ENCODE measurements at regions not wholly inside any gene's neighbourhood (a gene's known extent, or its start where the extent isn't known, plus 50 kb on each side); places are given as distances from the start of the nearest gene placed in this dataset.

DNA sequence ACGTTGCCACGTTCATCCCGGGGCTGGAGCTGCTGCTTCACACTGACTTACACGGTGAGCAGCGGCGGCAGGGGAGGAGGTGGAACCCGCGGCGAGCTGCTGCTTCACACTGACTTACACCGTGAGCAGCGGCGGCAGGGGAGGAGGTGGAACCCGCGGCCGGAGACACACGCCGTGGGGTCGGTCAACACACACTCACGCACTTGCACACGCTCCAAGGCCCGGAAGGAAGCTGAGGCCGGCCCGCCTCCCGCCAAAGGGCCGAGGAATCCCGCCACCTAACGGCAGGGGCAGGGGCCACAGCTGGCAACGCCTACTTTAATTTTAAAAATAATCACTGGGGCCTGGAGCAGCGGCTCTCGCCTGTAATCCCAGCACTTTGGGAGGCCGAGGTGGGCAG is 94.4 kb upstream of the FOXC1 start:
- TF ChIP-seq, protein P1, sequence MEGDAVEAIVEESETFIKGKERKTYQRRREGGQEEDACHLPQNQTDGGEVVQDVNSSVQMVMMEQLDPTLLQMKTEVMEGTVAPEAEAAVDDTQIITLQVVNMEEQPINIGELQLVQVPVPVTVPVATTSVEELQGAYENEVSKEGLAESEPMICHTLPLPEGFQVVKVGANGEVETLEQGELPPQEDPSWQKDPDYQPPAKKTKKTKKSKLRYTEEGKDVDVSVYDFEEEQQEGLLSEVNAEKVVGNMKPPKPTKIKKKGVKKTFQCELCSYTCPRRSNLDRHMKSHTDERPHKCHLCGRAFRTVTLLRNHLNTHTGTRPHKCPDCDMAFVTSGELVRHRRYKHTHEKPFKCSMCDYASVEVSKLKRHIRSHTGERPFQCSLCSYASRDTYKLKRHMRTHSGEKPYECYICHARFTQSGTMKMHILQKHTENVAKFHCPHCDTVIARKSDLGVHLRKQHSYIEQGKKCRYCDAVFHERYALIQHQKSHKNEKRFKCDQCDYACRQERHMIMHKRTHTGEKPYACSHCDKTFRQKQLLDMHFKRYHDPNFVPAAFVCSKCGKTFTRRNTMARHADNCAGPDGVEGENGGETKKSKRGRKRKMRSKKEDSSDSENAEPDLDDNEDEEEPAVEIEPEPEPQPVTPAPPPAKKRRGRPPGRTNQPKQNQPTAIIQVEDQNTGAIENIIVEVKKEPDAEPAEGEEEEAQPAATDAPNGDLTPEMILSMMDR (conservative IDR thresholded peaks at IDR 0.05), result no peak
- peaks cover 32% of the 10 kb centered on the region for H3K4me1 Mint-ChIP-seq (ENCODE audit: unreplicated experiment)
- H3K36me3 Mint-ChIP-seq, result no peaks in the 10 kb centered on the region
- DNase-seq (ENCODE audit: extremely low spot score, unreplicated experiment), result no peak
- H3K27ac Mint-ChIP-seq, result no peak overlapping the region
- H3K4me3 Mint-ChIP-seq, result no peak overlapping the region
- H3K9me3 Mint-ChIP-seq, result no peaks in the 10 kb centered on the region
- no peaks in the 10 kb centered on the region for H3K27me3 Mint-ChIP-seq

DNA sequence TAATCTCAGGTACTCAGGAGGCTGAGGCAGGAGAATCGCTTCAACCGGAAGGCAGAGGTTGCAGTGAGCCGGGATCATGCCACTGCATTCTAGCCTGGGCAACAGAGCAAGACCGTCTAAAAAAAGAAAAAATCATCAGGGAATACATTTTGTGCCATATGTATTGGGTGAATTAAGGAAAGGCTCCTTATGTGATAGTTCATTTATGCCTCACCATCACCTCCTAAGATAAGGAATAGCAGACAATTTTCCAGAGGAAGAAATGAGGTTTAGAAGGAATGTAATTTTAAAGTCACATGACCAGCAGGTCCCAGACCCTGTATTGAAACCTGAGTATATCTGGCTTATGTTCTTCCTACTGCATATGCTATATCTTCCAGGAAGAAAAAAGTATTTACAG is 93.9 kb upstream of the FOXC1 start:
- H3K4me1 Mint-ChIP-seq (ENCODE audit: unreplicated experiment), result peaks cover 32% of the 10 kb centered on the region
- H3K36me3 Mint-ChIP-seq, result no peaks in the 10 kb centered on the region
- H3K27me3 Mint-ChIP-seq, result no peaks in the 10 kb centered on the region
- H3K9me3 Mint-ChIP-seq, result no peaks in the 10 kb centered on the region
- no peak overlapping the region for H3K4me3 Mint-ChIP-seq
- no peak for DNase-seq (ENCODE audit: extremely low spot score, unreplicated experiment)
- H3K27ac Mint-ChIP-seq, result no peak overlapping the region
- TF ChIP-seq, protein P1 (conservative IDR thresholded peaks at IDR 0.05), result no peak

DNA sequence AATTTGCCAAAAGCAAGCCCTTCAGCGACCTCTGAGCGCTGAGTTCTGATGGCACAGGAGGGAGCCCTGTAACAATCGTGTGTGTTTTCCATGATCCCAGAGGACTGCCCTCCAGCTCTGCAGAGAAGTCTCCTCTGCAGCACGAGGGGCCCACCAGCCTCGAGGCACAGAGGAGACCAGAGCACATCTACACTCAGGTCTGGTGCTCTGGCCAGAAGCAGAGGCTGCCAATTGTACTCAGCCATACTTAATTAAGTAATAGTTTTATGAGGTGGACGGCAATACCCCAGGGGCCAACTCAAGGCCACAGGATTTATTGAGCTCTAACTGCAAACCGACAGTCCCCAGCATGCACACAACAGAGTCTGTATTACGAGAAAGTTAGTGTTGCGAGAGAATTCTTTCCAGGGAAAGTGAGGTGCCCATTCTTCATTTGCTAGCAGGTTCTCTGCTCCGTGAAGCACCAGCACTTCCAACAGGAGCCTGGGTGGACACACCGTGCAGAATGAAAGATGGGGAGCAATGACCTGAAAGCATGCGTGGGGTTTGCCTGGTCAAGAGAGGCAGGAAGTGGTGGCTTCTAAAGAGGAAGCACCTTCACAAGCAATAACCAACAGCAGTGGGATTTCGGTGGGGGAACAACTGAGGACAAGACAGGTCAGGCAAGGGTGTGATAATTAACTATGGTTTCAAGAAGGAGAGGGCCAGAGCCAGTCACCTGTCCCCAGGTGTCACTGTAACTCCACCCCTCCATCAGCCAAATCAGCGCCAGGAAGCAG is 92.8 kb upstream of the FOXC1 start:
- Mint-ChIP-seq H3K27me3 (peaks cover 3% of the 10 kb centered on the region), H3K4me3 (no peak overlapping the region), H3K9me3 (no peaks in the 10 kb centered on the region), H3K4me1 (ENCODE audit: unreplicated experiment) (peaks cover 32% of the 10 kb centered on the region), H3K36me3 (no peaks in the 10 kb centered on the region), H3K27ac (no peak overlapping the region)
- TF ChIP-seq, protein P1 (conservative IDR thresholded peaks at IDR 0.05), result no peak
- DNase-seq (ENCODE audit: extremely low spot score, unreplicated experiment), result no peak

DNA sequence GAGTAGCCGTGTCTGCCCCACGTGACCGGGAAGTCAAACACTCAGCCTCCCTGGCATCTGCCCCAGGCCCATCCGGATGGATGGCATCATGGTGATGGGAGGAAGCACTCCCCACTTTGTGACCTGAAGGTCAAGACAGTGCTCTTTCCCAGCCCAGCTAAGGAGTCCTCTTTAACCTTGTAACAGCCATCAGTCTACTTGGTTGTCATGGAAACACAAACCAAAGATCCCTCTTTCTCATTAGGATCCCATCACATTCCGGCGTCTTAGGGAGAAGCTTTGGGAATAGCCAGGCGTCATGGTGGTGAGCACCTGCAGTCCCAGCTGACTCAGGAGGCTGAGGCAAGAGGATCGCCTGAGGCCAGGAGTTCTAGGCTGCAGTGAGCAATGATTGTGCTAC is 90.9 kb upstream of the FOXC1 start:
- DNase-seq (ENCODE audit: extremely low spot score, unreplicated experiment), result no peak
- peaks cover 14% of the 10 kb centered on the region for H3K27me3 Mint-ChIP-seq
- TF ChIP-seq, protein P1 (conservative IDR thresholded peaks at IDR 0.05), result no peak
- H3K36me3 Mint-ChIP-seq, result no peaks in the 10 kb centered on the region
- peaks cover 22% of the 10 kb centered on the region for H3K4me1 Mint-ChIP-seq (ENCODE audit: unreplicated experiment)
- H3K4me3 Mint-ChIP-seq, result no peak overlapping the region
- no peaks in the 10 kb centered on the region for H3K9me3 Mint-ChIP-seq
- H3K27ac Mint-ChIP-seq, result no peak overlapping the region

DNA sequence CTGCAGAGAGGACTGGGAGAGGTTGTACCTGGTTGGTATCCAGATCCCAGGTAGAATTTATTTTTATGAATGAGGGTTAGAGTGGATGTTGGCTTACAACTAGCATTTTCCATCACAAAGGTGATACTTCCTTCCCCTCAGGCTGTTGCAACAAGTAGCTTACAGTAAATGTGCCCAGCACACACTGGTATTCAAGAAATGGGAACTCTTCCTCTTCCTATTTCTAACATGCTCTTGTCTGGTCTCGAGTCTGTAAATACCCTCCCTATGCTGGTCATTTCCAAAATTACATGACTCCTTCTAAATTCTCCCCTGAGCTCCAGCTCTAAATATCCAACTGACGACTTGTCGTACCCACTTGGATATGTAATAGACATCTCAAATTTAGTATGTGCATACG is 90.1 kb upstream of the FOXC1 start:
- Mint-ChIP-seq H3K36me3 (no peaks in the 10 kb centered on the region), H3K27me3 (peaks cover 18% of the 10 kb centered on the region)
- no peak for DNase-seq (ENCODE audit: extremely low spot score, unreplicated experiment)

More for the DNA sequence above, 90.1 kb upstream of the FOXC1 start:
- TF ChIP-seq, protein P1 (conservative IDR thresholded peaks at IDR 0.05), result no peak
- Mint-ChIP-seq H3K27ac (no peak overlapping the region), H3K9me3 (no peaks in the 10 kb centered on the region), H3K4me1 (ENCODE audit: unreplicated experiment) (peaks cover 15% of the 10 kb centered on the region), H3K4me3 (no peak overlapping the region)

Data from type B pancreatic cell (in vitro differentiated cells).